GM12873 (cell line): ENCODE measurements at regions not wholly inside any gene's neighbourhood (a gene's known extent, or its start where the extent isn't known, plus 50 kb on each side); places are given as distances from the start of the nearest gene placed in this dataset.

Experiments
- TF ChIP-seq, protein P1 (sequence below): IDR thresholded peaks from 2 replicates; pipeline ENCODE4 v1.5.1; 2012; ENCODE audit warnings: low read depth, mild to moderate bottlenecking, moderate library complexity, low read length, control low read depth; ENCODE audit not compliant: insufficient read depth; ENCODE audit errors: missing control alignments

DNA sequence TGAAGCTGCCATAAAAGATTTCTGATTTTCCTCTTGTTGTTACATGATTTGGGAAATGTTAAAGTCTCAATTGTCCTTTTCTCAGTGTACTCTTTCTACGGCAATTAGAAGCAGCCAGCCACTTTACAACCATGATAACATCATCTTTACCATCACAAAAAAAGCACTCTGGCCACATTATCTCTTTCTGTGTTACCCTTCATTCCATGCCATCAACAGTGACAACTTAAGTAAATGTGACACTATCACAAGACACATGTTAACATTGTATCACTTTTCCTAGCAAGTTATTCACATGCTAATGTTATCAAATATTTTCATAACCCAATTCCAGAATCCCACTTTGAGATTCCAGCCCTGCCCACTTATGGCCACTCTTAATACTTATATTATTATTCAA lies 131.2 kb downstream of the TMX3 start:
- TF ChIP-seq, protein P1, sequence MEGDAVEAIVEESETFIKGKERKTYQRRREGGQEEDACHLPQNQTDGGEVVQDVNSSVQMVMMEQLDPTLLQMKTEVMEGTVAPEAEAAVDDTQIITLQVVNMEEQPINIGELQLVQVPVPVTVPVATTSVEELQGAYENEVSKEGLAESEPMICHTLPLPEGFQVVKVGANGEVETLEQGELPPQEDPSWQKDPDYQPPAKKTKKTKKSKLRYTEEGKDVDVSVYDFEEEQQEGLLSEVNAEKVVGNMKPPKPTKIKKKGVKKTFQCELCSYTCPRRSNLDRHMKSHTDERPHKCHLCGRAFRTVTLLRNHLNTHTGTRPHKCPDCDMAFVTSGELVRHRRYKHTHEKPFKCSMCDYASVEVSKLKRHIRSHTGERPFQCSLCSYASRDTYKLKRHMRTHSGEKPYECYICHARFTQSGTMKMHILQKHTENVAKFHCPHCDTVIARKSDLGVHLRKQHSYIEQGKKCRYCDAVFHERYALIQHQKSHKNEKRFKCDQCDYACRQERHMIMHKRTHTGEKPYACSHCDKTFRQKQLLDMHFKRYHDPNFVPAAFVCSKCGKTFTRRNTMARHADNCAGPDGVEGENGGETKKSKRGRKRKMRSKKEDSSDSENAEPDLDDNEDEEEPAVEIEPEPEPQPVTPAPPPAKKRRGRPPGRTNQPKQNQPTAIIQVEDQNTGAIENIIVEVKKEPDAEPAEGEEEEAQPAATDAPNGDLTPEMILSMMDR: no peak

DNA sequence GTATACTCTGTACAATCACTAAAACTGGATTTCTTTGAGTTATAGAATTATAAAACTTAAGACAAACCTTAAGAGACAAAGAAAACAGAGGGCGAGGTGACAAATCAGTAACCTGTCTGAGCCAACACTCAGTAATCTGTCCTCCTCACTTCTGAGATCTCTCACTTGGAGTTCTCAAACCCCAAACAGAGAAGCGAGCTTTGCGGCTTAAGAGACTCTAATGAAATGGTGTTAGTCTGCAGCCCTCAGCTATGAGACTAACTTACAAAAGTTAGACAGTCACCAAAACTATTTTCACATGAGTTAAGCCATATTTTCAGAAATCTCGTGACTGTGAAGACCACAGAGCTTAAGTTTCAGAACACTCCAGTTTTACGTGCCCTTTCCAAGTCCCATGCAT lies 140.6 kb downstream of the TMX3 start:
- TF ChIP-seq, protein P1: no peak

DNA sequence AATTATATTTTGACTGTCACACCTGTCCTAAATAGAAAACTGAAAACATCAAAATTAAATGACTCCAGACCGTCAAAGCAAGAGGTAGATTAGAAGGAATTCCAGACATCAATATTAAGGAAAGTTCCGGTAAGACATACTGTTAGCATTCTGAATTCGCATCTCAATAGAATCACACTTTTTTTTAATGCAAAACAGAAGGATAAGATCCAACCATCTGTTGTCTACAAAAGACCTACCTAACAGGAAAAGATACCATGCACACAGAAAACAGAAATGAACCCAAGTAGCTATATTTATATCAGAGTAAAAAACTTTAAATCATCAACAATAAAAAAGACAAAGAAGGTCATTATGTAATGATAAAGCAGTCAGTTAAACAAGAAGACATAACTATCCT lies 145.0 kb downstream of the TMX3 start:
- TF ChIP-seq, protein P1: no peak

DNA sequence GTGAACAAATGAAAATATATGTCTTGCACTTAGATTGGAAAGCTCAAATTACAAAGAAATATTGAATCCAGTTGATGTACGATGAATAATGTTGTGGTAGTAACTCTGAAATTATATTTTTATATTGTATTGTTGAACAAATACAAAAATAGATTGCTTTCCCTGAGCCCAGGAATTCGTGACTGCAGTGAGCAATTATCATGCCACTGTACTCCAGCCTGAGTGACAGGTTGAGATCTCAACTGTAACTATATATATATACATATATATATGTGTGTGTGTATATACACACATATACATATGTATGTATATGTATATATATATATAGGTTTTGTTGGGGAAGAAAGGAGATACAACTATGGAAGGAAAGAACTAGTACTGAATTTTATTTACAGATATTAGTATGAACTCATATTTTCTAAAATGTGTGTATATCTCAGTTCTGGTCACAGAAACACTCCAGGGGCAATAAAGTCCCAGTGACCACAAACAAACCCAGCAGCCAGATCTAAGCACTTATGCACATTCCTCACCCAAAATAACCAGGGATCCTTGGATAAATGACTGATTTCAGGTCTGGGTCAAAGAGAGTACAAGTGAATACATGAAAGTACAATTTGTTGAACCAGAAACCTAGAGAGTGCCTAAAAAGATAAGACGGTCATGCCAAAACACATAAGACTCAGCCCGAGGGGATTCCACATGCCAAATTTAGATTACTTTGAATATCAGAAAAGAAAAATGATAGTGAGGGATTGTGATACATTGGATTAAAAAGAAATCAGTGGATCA lies 146.3 kb downstream of the TMX3 start:
- TF ChIP-seq, protein P1: no peak

DNA sequence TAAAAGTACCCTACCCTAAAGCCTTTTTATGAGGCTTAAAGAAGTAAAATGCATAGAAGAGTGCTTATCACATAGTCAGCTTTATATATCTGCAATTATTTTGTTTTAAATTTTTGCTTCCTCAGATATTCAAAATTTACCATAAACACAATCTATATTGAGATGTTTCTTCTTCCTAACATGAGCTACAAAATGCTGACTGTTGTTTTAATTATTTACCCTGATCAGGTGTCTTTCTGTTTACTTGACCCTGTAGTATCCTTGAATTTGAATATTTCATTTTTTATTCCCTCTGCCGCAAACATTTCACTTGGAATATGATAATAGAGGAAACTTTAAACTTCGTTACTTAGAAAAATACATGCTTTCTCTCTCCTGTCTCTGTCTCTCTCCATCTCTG lies 147.9 kb downstream of the TMX3 start:
- TF ChIP-seq, protein P1: no peak

DNA sequence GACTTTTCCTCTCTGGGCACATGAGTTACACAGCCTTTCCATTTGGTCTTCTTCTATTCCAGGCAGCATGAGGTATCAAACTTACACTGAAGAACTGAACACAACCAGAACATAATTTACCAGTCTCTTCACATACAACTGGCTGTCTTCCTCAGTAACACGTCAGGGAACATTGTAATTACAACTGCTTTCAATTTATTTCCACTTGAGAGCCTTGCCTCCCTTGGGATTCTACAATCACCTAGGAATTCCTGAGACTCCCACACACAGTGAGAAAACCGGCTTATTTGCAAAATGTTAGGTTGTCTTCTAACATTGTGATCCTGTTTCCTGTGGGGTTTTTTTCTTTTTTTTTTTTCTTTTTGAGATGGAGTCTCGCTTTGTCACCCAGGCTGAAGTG lies 149.9 kb downstream of the TMX3 start:
- TF ChIP-seq, protein P1: no peak

DNA sequence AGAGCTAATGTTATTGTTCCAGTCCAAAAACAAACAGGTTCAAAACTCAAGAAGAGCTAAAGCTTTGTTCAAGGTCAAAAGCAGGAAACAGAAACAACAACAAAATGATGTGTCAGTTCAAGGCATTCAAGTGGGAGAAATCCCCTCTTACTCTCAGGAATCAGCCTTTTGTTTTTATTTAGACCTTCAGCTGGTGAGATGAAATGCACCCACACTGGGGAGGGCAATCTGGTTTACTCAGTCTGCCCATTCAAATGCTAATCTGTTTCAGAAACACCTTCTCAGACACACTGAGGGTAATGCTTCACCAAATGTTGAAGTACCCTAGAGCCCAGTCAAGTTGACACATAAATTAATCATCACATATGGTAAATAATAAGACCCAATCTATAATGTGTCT lies 150.6 kb downstream of the TMX3 start:
- TF ChIP-seq, protein P1: no peak
